Activated CD8-positive, alpha-beta T cell treated with anti-CD3 and anti-CD28 coated beads for 36 hours (primary cell): ENCODE measurements at regions not wholly inside any gene's neighbourhood (a gene's known extent, or its start where the extent isn't known, plus 50 kb on each side); places are given as distances from the start of the nearest gene placed in this dataset.
"Not testable (repeated sequence)": the region's sequence is repeated elsewhere in the genome, so short reads cannot be mapped to it uniquely, and the experiment has no call there.

Source experiments
- ATAC-seq: fragments of 200-7000 bp; cut with Tn5 transposase; one replicate; pipeline ENCODE4 v1.10.0; 2021; ENCODE audit warnings: mild to moderate bottlenecking, moderate library complexity
- CTCF ChIA-PET: fragments of 350-600 bp; sonication (Branson Sonifier 250); formaldehyde crosslinking; loops from one replicate; lab custom pipeline; 2021; ENCODE audit warnings: antibody characterized with exemption; lab: Charles Lee
- POLR2A ChIA-PET: fragments of 350-600 bp; sonication (Branson Sonifier 250); formaldehyde crosslinking; loops from one replicate; lab custom pipeline; 2021; ENCODE audit warnings: antibody characterized with exemption; lab: Charles Lee
- DNase-seq: peaks from one replicate; pipeline ENCODE4 v3.0.0-alpha.2; 2020
- H3K27ac Mint-ChIP-seq: one replicate; pipeline ENCODE4 v1.8.0; 2021; ENCODE audit warnings: mild to moderate bottlenecking, mixed read lengths
- H3K27me3 Mint-ChIP-seq: one replicate; pipeline ENCODE4 v1.8.0; 2021; ENCODE audit warnings: mixed read lengths
- H3K36me3 Mint-ChIP-seq: one replicate; pipeline ENCODE4 v1.8.0; 2021; ENCODE audit warnings: low read depth, mixed read lengths
- H3K4me1 Mint-ChIP-seq: one replicate; pipeline ENCODE4 v1.8.0; 2021; ENCODE audit warnings: low read depth, mixed read lengths
- H3K4me3 Mint-ChIP-seq: one replicate; pipeline ENCODE4 v1.8.0; 2021; ENCODE audit warnings: mild to moderate bottlenecking, moderate library complexity, mixed read lengths
- H3K9me3 Mint-ChIP-seq: one replicate; pipeline ENCODE4 v1.8.0; 2021; ENCODE audit warnings: mixed read lengths
- CTCF ChIP-seq: fragments of 200-600 bp; IDR thresholded peaks from one replicate; pipeline ENCODE4 v1.8.0; 2022; ENCODE audit warnings: antibody characterized with exemption, mild to moderate bottlenecking
- intact Hi-C: fragments of 100-400 bp; cut with micrococcal nuclease; formaldehyde crosslinking; loops from one replicate; pipeline ENCODE4 v1.10.0; 2022

- H3K27me3 Mint-ChIP-seq, result peaks cover 62% of the 10 kb centered on the region
- CTCF ChIA-PET, result interaction anchor here (2.3 kb wide), 1 partner anchor 12 kb away, joined by 16 read pairs; no protein-coding TSS in a partner anchor
Observed at GRCh38 chr1:228652116-228652515, 83.2 kb upstream of the RHOU start.

GRCh38 chr1:228653057-228653456 is 82.2 kb upstream of the RHOU start:
- DNase-seq, H3K27ac Mint-ChIP-seq, ATAC-seq, POLR2A ChIA-PET, H3K9me3 Mint-ChIP-seq, H3K36me3 Mint-ChIP-seq, H3K4me3 Mint-ChIP-seq, intact Hi-C loops: not testable (repeated sequence)
- peaks cover 11% of the 10 kb centered on the region for H3K4me1 Mint-ChIP-seq
- H3K27me3 Mint-ChIP-seq, result peaks cover 53% of the 10 kb centered on the region
- CTCF ChIA-PET, result interaction anchor here (1.0 kb wide), 1 partner anchor 574 kb away, joined by 3 read pairs; no protein-coding TSS in a partner anchor

More at GRCh38 chr1:228652116-228652515, 83.2 kb upstream of the RHOU start:
- POLR2A ChIA-PET, result no interaction called here
- H3K4me3 Mint-ChIP-seq, result no peak overlapping the region
- H3K36me3 Mint-ChIP-seq, result no peaks in the 10 kb centered on the region
- no peak overlapping the region for H3K27ac Mint-ChIP-seq
- H3K9me3 Mint-ChIP-seq, result no peaks in the 10 kb centered on the region
- peaks cover 19% of the 10 kb centered on the region for H3K4me1 Mint-ChIP-seq
- TF ChIP-seq CTCF, result no peak
- DNase-seq, result no peak
- intact Hi-C loops, result no loop called here
- no peak for ATAC-seq

GRCh38 chr1:228653748-228654147 is 81.5 kb upstream of the RHOU start:
- intact Hi-C loops, result no loop called here
- Mint-ChIP-seq H3K4me1 (peaks cover 5% of the 10 kb centered on the region), H3K4me3 (no peak overlapping the region), H3K36me3 (no peaks in the 10 kb centered on the region), H3K27me3 (peaks cover 48% of the 10 kb centered on the region), H3K27ac (no peak overlapping the region), H3K9me3 (no peaks in the 10 kb centered on the region)
- POLR2A ChIA-PET, result no interaction called here
- DNase-seq (no peak), ATAC-seq (no peak)
- no peak for TF ChIP-seq CTCF
- CTCF ChIA-PET, result interaction anchor here (0.7 to 1.1 kb wide), 3 partner anchors 9 to 573 kb away, joined by 3 to 5 read pairs (median 3); no protein-coding TSS in a partner anchor

- H3K27ac Mint-ChIP-seq, result no peak overlapping the region
- ChIA-PET POLR2A (interaction anchor here (0.8 kb wide), 1 partner anchor 154 kb away, joined by 3 read pairs; no protein-coding TSS in a partner anchor), CTCF (interaction anchor here (0.9 to 2.5 kb wide), 4 partner anchors 9 to 572 kb away, joined by 3 to 10 read pairs (median 4); no protein-coding TSS in a partner anchor)
- no peaks in the 10 kb centered on the region for H3K9me3 Mint-ChIP-seq
- DNase-seq (no peak), ATAC-seq (no peak)
- no peaks in the 10 kb centered on the region for H3K36me3 Mint-ChIP-seq
- H3K4me1 Mint-ChIP-seq, result no peaks in the 10 kb centered on the region
- peaks cover 29% of the 10 kb centered on the region for H3K27me3 Mint-ChIP-seq
- TF ChIP-seq CTCF, result no peak
- intact Hi-C loops, result no loop called here
- H3K4me3 Mint-ChIP-seq, result no peak overlapping the region
Observed at GRCh38 chr1:228655796-228656394, 79.4 kb upstream of the RHOU start.

- H3K27ac Mint-ChIP-seq, ATAC-seq, H3K4me3 Mint-ChIP-seq, H3K4me1 Mint-ChIP-seq, intact Hi-C loops, DNase-seq, H3K9me3 Mint-ChIP-seq, POLR2A ChIA-PET, H3K27me3 Mint-ChIP-seq, H3K36me3 Mint-ChIP-seq: not testable (repeated sequence)
- CTCF ChIA-PET, result interaction anchor here (1.1 kb wide), 1 partner anchor 8 kb away, joined by 3 read pairs; no protein-coding TSS in a partner anchor
Observed at GRCh38 chr1:228662007-228662689, 73.1 kb upstream of the RHOU start.
